ENCODE measurements at regions not wholly inside any gene's neighbourhood (a gene's known extent, or its start where the extent isn't known, plus 50 kb on each side); places are given as distances from the start of the nearest gene placed in this dataset.

DNA sequence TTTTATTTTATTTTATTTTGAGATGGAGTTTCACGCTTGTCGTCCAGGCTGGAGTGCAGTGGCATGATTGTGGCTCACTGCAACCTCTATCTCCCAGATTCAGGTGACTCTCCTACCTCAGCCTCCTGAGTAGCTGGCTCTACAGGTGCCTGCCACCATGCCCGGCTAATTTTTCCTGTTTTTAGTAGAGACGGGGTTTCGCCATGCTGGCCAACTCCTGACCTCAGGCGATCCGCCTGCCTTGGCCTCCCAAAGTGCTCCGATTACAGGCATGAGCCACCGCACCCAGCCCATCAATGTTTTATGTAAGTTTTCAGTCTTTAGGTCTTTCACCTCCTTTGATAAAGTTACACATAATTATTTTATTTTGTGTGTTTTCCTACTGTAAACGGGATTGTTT, 154.6 kb downstream of the COPRS start:
- no peak for DNase-seq (ENCODE audit: low spot score)

DNA sequence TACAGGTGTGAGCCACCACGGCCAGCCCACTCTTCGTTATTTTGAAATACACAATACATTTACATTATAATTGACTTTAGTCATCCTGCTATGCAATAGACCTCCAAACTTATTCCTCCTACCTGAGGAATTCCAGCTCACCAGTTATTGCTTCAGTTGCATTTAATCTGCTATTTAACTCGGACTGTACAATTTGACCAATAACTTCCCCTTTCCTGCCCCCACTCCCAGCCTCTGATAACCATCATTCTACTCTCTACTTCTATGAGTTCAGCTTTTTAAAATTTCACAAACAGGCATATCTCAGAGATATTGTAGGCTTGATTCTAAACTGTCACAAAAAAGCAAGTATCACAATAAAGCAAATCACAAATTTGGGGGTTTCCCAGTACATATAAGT, 157.0 kb downstream of the COPRS start:
- no peak for DNase-seq (ENCODE audit: low spot score)

DNA sequence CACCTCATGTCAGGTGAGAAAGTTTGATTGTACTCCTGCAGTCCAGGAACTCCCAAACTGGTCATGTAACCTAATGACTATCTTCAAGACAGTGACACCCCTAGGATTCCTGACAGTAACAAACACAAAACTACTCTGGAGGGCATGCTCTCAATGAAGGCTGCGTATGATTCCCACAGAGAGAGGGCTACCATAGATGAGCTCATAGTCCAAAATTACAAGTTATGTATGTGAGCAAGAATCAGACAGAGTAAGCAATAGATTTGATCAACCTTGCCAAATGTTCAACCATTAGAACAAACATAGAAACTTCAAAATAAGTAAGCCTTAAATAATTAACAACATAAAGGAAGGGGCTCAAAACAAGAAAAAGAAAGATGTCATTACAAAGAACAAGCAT, 158.1 kb downstream of the COPRS start:
- DNase-seq (ENCODE audit: low spot score): no peak

DNA sequence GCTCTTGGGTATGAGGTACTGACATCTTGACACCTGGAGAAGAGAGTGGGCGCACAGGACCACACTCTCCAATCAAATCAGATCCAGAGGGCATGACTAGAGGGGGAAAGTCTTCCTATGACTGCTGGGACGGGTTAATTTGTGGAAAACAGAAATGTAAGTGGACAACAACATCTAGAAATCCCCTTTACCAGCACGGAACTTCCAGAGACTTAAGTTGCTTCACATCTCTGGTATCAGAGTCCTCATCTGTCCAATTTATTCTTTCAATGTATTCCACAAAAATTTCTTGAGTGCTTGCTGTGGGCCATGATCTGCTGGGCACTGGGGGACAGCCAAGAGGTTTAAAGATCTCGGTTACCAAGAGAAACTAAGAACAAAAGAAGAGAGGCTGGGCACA, 159.2 kb downstream of the COPRS start:
- DNase-seq (ENCODE audit: low spot score): no peak

DNA sequence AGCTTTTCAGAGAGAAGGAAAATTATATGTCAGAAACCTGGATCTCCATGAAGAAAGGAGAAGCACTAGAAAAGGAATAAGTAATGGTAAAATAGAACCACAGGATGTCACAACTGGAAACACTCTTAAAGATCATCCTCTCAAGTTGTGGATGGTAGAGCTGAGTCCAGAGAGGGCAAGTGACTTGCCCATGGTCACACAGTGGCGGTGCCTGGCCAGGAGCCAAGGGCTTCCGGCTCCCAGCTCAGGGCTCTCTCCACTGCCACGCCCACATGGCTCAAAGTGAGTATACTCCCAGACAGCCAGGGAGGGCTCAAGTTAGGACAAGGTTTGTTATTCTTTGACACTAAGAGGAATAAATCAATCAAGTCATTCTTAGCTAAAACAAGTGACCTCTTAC, 159.8 kb downstream of the COPRS start:
- DNase-seq (ENCODE audit: low spot score): no peak

DNA sequence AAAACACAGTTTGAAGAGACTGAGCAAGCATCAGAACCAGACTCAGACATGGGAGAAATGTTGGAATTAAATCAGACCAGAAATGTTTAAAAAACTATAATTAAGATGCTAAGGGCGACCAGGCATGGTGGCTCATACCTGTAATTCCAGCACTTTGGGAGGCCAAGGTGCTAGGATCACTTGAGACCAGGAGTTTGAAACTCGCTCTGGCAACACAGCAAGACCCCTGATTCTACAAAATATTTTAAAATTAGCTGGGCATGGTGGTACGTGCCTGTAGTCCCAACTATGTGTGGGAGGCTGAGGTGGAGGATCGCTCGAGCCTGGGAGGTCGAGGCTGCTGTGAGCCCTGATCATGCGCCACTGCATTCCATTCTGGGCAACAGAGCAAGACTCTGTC, 160.3 kb downstream of the COPRS start:
- DNase-seq (ENCODE audit: low spot score): no peak

DNA sequence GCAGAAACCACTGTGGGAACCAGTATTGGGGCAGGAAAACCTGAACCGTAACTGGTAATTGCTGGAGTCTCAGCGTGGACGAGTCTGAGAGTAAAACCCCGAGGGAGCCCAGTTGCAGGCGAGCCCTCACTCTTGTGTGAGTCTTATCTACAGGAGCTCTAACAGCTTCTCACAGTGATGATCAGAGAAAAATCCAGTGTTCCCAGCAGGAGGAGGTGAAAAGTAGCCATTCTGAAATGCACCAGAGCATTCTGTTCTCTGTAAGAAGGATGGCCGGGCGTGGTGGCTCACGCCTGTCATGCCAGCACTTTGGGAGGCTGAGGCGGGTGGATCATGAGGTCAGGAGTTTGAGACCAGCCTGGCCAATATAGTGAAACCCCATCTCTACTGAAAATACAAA, 161.2 kb downstream of the COPRS start:
- DNase-seq (ENCODE audit: low spot score): no peak

DNA sequence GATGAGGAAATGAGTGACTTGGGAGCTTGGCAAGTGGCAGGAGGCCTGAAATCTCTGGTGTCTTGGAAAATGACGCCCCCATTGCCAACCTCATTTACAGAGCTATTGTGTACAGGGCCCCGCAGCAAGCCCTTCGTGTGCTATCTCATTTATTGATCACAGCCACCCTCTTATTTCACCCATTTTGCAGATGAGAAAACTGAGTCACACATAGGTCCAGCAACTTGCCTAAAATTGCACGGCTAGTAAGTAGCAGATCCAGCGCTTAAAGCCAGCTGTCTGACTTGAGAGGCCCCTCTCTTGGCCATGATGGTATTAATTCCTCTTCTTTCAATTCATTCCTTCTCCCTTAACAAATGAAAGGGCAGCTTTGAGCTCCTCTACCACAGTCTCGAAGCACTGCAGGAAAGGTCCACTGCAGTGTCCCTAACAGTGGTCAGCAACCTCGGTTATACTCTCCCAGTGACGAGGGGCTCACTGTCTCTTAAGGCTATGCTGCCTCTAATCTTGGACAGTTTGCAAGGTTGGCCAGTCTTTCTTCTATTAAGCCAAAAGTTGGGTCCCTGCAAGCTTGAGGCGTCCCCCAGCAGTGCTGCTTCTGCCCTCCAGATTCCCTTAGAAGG, 162.2 kb downstream of the COPRS start:
- no peak for DNase-seq (ENCODE audit: low spot score)

DNA sequence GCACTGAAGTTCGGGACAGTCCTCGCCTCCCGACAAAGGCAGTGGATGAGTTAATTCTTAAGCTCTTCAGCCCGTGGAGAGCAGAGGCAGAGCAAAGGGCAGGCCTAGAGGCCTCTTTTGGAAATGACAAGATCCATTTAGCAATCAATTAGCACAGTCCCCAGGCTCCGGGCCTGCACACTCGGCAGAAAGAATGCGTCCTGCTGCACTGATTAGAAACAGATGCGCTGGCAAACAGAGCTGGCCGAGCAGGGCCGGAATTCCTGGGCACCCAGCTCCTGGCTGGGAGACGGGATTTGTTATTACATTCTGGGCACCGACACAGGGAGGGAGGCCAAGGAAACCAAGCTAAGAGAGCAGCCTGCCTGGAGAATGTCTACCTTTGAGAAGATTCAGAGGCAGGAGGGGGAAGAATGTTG, 162.9 kb downstream of the COPRS start:
- no peak for DNase-seq (ENCODE audit: low spot score)

DNA sequence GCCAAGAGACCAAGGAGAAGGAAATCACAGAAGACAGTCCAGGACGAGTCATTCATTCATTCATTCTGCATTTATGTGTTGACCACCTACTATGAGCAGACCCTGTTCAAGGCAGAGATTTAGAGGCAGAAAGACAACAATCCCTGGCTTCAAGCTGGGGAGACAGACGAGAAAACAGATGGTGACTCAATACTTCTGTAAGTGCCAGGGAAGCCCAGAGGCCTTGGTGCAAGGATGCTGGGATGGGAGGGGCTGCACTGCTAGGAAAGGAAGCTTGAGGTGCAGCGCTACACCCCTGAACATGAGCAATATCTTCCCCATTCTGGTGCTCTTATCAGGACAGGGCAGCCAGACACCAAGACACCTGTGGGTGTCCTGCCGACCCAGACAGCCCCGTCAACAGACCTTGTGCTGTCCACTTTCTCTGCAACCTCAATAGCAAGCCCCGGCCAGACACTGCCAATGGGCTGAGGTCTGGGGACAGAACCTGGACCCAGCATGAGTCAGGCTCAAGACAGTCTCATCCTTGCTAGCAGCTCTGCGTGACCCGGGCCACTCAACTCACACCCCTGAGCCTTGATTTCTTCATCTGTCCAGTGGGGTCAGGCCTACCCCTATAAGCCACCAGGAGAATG, 163.5 kb downstream of the COPRS start:
- DNase-seq (ENCODE audit: low spot score): no peak

DNA sequence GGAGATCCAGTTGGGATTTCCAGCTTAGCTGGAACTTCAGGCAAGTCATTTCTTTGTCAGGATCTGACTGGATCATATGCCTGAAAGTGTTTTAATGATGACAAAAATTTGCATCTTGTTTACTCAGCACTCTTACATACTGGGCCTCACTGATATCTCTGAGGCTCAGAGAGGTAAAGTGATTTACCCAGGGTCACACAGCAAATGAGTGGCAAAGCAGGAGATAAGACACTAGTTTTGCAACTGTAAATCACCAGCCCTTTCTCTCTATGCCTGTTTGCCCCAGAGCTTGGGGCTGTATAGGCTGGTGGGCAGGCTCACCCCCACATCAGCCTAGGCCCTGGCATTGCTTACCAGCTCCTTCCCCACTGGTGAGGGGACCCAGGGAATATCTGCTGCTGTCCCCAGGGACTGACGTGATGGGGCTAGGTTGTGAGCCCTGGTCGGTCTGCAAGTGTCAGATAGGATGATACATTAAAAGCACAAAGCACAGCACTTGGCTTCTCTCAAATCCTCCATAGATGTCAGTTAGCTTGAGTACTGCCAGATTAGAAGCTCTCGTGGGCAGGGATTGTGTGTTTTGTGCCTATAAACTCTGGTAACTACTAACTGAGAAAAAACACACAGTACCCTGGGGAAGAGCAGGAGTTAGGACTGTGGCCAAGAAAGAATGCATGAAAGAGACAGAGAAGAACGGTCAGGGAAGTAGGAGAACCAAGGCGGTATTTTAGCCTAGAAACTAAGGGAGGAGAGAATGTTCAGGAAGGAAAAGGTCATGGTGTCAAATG, 165.4 kb downstream of the COPRS start:
- DNase-seq (ENCODE audit: low spot score): no peak

DNA sequence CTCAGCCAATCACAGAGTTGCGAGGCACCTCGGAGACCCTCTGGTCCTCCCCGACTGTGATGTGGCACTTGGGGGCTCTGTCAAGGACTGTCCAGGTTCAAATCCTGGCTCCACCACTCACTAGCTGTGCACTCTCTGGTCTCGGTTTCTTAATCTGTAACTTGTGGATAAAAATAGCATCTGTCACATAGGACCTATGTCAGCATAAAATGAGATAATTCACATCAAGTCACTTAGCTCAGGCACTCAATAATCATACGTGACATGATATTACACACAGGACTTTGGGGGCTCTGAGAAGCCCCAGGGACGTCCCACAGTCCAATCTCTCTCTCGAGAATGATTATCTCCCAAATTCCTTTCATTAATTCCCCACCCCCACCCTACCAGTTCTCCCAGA, 166.4 kb downstream of the COPRS start:
- no peak for DNase-seq (ENCODE audit: low spot score)

DNA sequence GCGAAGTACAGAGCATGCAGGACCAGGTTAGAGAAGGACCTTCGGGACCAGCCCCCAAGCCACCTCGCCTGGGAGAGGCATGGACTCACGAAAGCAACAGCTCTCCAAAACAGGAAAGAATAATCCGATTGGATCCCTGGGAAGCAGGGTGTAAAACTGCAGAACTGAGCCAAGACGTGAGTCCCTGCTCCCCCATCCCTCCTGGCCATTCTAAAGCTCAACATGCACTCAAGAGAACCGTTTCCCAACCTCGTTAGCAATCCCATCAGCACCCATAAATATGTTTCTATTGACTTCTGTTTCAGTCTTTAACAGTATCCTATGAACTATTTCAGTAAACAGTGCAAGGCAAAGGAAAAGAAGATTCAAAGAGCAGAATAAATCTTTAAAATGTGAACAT, 167.0 kb downstream of the COPRS start:
- no peak for DNase-seq (ENCODE audit: low spot score)

DNA sequence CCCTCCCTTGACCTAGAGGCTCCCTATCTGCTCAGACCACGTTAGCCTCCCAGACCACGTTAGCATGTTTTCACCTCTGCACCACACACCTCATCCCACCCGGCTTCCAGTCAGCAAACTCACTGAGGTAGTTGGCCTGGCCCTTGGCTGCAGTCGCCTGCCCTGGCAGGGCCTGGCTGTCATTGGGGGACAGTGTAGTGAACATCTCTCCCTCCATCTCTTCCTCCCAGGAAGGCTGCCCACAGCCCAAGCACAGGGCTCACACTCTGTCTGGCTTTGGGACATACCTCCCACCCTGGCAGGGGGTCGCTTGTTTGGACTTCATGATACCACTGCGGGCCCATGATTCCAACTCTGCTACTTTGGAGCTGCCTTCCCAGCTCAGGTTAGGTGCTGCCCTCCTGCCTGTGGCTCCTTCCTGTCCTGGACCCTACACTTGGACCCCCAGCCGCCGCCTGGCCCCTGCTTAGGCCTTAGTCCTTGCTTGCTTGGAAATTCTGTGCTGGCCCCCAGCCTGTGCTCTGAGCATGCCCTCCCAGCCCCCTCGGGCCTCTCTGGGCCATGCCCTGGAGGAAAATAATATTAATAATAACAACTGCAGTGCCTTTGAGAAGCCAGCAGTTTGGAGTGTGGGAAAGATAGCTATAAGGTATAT, 167.7 kb downstream of the COPRS start:
- DNase-seq (ENCODE audit: low spot score): no peak

DNA sequence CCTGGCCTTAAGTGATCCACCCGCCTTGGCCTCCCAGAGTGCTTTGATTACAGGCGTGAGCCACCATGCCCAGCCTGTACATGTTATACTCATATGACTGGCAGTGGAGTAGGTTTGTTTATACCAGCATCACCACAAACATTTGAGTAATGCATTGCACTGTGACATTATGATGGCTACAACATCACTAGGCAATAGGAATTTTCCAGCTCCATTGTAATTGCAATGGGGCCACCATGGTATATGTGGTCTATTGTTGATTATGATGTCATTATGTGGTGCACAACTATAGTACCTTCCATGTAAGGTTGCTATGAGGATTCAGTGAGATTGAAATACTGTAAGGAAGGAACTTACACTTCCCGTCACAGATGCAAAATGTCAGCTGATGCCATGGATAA, 168.9 kb downstream of the COPRS start:
- DNase-seq (ENCODE audit: low spot score): no peak

DNA sequence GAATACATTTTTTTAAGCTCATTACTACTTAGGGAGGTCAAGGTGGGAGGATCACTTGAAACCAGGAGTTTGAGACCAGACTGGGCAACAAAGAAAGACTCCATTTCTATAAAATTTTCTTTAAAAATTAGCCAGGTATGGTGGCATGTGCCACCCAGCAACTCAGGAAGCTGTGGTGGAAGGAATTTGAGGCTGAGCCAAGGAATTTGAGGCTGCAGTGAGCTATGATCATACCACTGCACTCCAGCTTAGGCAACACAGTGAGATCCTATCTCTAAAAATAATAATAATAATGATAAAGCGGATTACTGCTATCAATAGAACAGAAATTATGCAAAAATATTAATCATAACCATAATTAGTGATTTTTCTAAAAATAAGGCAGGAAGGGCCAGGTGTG, 170.3 kb downstream of the COPRS start:
- DNase-seq (ENCODE audit: low spot score): no peak

DNA sequence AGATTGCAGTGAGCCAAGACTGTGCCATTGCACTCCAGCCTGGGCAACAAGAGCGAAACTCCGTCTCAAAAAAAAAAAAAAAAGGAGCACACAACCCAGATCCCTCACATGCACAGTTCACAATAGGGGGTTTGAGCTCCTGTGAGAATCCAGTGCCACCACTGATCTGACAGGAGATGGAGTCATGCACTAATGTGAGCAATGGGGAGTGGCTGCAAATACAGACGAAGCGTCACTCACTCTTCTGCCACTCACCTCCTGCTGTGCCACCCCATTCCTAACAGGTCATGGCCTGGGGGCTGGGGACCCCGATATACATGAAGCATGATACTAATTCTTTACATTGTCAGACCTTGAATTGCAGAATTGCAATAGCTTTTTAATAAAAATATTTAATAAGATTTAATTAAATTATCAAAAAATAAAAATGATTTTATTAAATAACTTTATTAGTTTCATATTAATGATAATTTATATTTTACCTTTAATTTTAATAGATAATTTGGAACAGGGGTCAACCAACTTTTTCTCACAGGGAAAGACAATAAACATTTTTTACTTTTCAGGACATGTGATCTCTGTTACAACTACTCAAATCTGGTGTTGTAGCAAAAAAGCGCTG, 171.4 kb downstream of the COPRS start:
- no peak for DNase-seq (ENCODE audit: low spot score)

DNA sequence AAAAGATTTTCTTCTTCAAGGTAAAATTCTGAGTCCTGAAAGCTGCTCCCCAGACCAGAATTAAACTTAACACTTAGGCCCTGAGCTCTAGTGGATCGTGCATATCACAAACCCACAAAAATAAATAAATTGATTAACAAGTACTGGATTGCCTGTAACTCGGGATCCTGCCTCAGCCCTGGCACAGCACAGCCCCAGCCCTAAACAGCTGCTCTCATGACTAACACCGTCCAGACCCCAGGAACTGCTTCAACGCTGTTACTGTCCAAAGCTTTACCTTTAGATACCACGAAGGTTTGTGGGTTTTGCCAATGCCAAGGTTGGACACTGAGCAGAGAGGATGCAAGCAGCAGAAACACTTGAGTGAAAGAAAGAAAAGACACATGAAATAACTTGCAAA, 172.5 kb downstream of the COPRS start:
- no peak for DNase-seq (ENCODE audit: low spot score)

DNA sequence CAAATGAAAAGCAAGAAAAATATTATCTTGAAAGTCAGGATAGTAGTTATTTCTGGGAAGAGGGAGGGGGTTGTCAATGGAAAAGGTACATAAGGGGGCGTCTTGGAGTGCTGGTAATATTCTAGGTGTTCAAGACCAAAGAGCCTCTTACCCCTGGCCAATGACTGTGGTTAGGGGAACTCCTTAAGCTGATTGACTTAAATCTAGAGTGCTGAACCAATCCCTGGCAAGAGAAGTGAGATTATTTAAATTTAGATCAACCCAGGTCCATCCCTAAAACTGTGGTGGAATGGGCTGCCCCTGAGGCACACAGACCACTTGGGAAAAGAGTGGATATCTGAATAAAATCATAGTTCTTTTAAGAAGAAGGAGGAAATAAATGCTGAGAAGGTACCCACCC, 174.1 kb downstream of the COPRS start:
- DNase-seq (ENCODE audit: low spot score): no peak

DNA sequence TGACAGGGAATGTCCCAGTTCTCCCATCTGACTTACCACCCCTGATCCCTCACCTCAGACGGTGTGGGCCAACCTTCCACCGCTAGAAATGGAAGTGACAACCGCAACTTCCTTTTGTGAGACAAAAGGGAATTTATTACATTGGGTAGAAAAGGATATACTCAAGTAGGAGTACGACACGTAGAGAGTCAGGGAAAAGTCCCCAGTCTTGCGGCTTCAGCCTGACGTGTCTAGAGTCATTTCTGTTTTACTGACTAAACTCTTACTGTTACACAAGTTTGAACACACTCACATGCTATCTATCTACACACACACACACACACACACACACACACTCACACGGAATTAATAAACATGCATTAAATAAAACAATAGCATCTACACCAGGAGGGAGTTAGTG, 178.9 kb downstream of the COPRS start:
- DNase-seq (ENCODE audit: low spot score): no peak

DNA sequence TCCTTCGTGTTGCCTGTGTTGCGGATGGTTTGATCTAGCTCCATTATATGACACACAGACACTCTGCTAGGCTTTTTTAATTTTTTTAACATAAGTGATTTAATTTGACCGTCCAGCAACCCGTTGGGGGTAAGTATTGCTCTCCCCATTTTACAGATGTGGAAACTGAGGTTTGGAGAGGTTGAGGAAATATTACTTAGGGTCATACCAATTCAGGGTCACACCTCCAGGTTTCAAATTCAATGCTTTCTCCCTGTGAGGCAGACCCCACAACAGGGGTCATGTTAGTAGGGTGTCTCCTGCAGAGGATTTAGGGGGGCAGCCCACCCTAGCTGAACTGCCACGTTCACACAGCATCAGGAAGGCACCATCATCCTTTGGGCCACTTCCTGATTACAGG, 179.4 kb downstream of the COPRS start:
- no peak for DNase-seq (ENCODE audit: low spot score)

DNA sequence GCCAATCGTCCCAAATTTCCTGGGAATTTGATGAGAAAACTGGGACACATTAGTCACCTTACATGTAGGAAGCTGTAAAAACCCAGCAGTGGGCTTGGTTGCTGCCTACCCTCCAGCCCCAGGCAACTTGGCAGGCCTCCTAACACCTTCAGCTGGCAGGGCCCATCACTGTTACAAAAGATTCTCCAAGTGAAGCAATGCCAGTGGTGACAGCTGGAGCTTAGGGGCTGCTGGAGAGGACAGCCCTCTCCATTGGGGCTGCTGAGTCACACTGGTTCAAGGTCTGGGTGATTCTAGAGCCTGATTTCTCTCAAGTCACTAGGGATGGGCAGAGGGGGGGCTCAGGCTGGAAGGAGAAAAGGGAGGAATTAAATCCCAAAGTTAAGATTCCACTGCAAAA, 180.6 kb downstream of the COPRS start:
- no peak for DNase-seq (ENCODE audit: low spot score)

DNA sequence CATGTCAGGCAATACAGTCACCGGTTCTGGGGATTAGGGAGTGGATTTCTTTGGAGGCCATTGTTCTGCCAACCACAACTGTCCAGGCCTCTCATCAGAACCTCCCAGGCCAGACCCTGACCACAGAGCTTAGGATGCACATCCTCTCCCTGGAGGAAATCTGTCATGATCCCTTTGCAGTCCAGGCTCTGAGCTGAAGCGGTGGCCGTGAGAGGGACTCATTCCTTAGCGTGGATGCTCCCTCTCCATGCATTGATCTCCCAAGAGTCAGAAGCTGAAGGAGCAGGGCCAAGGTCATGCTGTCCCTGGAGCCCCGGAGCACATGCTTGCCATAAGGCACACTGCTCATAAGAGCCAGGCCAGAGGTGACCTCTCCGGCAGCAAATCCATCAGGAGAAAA, 181.4 kb downstream of the COPRS start:
- DNase-seq (ENCODE audit: low spot score): no peak
